SHP77 treated with DMSO at 0.1 percent for 48 hours (cell line): ENCODE measurements at regions not wholly inside any gene's neighbourhood (a gene's known extent, or its start where the extent isn't known, plus 50 kb on each side); places are given as distances from the start of the nearest gene placed in this dataset.

Experiments used
- DNase-seq: peaks from one replicate; lab custom pipeline; 2025; lab: John Stamatoyannopoulos, UW

GRCh38 chr2:172361840-172362239 is 65.5 kb upstream of the ITGA6 start:
- DNase-seq: no peak

DNA sequence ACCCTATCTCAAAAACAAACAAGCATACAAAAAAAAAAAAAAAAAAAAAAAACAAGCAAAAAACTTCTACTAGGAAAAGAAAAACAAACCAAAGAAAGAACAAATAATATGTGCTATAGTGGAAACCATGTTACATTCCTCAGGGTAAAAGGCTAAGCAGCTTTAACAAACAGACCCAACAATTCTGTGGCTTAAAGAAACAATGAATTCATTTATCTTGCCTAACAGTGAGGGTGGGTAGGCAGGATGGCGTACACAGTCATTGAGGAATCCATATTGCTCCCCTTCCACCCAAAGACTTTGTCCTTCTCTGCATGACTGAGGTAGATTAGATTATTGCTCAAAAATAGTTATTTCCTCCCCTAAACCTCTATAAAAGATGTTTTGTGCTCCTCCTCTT is 63.1 kb upstream of the ITGA6 start:
- DNase-seq: no peak

- DNase-seq: no peak
Measured at GRCh38 chr2:172366596-172367150, 60.7 kb upstream of the ITGA6 start.

GRCh38 chr2:172370821-172371455 is 56.4 kb upstream of the ITGA6 start:
- DNase-seq: no peak

GRCh38 chr2:172372436-172372835 is 55.0 kb upstream of the ITGA6 start:
- no peak for DNase-seq

GRCh38 chr2:172373076-172373475 is 54.3 kb upstream of the ITGA6 start:
- DNase-seq: no peak

DNA sequence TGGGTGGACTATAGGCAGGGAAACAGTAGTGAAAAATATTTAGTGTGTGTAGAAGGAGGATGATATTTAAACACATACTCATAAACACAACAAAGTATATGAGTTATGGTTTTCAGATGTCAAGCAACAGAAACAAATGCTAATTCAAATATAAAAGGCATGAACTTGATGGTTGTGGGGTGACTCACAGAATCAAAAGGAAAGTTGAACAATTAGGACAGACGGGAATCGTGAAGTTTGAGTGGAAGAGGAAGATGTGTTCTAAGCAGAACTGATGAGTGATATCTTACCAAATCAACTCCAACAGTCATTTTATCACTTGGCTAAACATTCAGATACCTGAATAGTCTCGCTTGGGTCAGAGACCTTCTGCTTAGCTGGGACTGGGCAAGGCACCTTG is 53.6 kb upstream of the ITGA6 start:
- no peak for DNase-seq

GRCh38 chr2:172374318-172375240 is 52.8 kb upstream of the ITGA6 start:
- DNase-seq: no peak

GRCh38 chr2:172375251-172375650 is 52.1 kb upstream of the ITGA6 start:
- DNase-seq: no peak

DNA sequence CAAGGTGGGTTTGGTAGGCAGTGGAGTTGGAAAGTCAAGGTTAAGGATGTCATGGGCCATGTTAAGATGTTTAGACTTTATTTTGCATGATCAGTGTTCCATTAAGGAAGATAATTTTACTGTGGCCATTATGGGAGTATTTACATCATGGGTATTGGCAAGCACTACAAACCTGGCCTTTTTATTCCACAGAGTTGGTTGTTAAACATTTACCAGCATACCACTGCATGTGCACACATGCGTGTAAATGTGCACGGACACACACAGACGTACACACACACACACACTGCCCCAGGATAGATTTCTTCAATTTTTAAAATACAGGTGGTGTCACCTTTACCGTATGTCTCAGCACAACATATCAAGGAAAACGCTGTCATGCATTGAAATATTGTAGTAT is 51.4 kb upstream of the ITGA6 start:
- DNase-seq: no peak

GRCh38 chr2:172376505-172377125 is 50.8 kb upstream of the ITGA6 start:
- DNase-seq: no peak

GRCh38 chr2:172377408-172377807 is 50.0 kb upstream of the ITGA6 start:
- no peak for DNase-seq
